ENCODE measurements at regions not wholly inside any gene's neighbourhood (a gene's known extent, or its start where the extent isn't known, plus 50 kb on each side); places are given as distances from the start of the nearest gene placed in this dataset.
A peak's percentile ranks its signal among the peaks of the same experiment; 100 is the strongest.

- Histone ChIP-seq H3K4me3 (ENCODE audit: control insufficient read depth in 1 of 7, extremely low read depth in 1 of 7, insufficient read depth in 4 of 7, low read depth in 2 of 7, low read length in 6 of 7) (no peak overlapping the region), H3K36me3 (ENCODE audit: control insufficient read depth in 4 of 4, insufficient read depth in 4 of 4, low read length in 3 of 4) (no peaks in the 10 kb centered on the region), H3K27ac (ENCODE audit: insufficient read depth in 1 of 2, low read depth in 1 of 2, low read length in 2 of 2, poor library complexity in 1 of 2, severe bottlenecking in 2 of 2) (no peak overlapping the region), H3K27me3 (replicated peaks in 2 of 5; ENCODE audit: control insufficient read depth in 4 of 5, insufficient read depth in 5 of 5, low read length in 4 of 5) (no peaks in the 10 kb centered on the region), H3K4me1 (ENCODE audit: control extremely low read depth in 1 of 4, control insufficient read depth in 4 of 4, insufficient read depth in 4 of 4, low read length in 3 of 4) (peaks cover 0 to 20% (median 3%) of the 10 kb centered on the region in 4 experiments), H3K9me3 (ENCODE audit: control extremely low read depth in 1 of 5, control insufficient read depth in 4 of 5, insufficient read depth in 2 of 5, low read depth in 1 of 5, low read length in 4 of 5) (peaks cover 0 to 10% (median 0%) of the 10 kb centered on the region in 5 experiments)
- ChIA-PET POLR2A (no interaction called here), CTCF (no interaction called here)
- WGBS (ENCODE audit: insufficient coverage): 74% methylated on average over 10 of the region's 10 CpGs
- DNase-seq: no peak
Observed at GRCh38 chr20:22905658-22906057, 129.5 kb upstream of the SSTR4 start.

DNA sequence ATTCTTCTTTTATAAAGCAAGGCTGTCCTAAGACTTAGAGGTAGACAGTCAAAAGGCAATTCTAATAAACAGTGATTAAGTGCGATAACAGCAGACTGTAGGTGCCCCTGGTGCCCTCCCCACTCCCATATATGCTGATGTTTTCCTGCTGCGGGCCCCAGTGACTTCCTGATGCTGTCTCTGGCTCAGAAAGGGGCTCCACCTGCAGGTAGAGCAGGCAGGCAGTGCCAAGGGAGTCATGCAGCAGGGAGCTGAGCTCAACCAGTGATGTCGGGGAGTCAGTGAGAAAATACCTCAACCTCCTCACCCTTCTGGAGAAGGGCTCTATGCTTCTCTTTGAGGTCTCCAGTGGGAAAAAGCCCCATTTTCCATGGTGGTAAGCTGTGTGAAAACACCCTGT is 126.7 kb upstream of the SSTR4 start:
- Histone ChIP-seq H3K4me3 (ENCODE audit: control insufficient read depth in 1 of 7, extremely low read depth in 1 of 7, insufficient read depth in 4 of 7, low read depth in 2 of 7, low read length in 6 of 7) (no peak overlapping the region), H3K9me3 (ENCODE audit: control extremely low read depth in 1 of 5, control insufficient read depth in 4 of 5, insufficient read depth in 2 of 5, low read depth in 1 of 5, low read length in 4 of 5) (no peaks in the 10 kb centered on the region), H3K4me1 (ENCODE audit: control extremely low read depth in 1 of 4, control insufficient read depth in 4 of 4, insufficient read depth in 4 of 4, low read length in 3 of 4) (peaks cover 0 to 20% (median 3%) of the 10 kb centered on the region in 4 experiments), H3K36me3 (ENCODE audit: control insufficient read depth in 4 of 4, insufficient read depth in 4 of 4, low read length in 3 of 4) (no peaks in the 10 kb centered on the region), H3K27me3 (replicated peaks in 2 of 5; ENCODE audit: control insufficient read depth in 4 of 5, insufficient read depth in 5 of 5, low read length in 4 of 5) (no peaks in the 10 kb centered on the region), H3K27ac (ENCODE audit: insufficient read depth in 1 of 2, low read depth in 1 of 2, low read length in 2 of 2, poor library complexity in 1 of 2, severe bottlenecking in 2 of 2) (no peak overlapping the region)
- WGBS (ENCODE audit: insufficient coverage): 36% methylated on average over 3 of the region's 3 CpGs
- no peak for DNase-seq
- CTCF ChIA-PET: interaction anchor here (0.9 to 2.4 kb wide), 2 partner anchors 49 to 216 kb away, joined by 3 to 6 read pairs; no protein-coding TSS in a partner anchor
- POLR2A ChIA-PET: no interaction called here

GRCh38 chr20:22908944-22909343 is 126.2 kb upstream of the SSTR4 start:
- CTCF ChIA-PET: interaction anchor here (0.9 to 2.4 kb wide), 2 partner anchors 49 to 217 kb away, joined by 3 to 6 read pairs; no protein-coding TSS in a partner anchor

GRCh38 chr20:22909436-22909835 is 125.7 kb upstream of the SSTR4 start:
- Histone ChIP-seq H3K9me3 (ENCODE audit: control extremely low read depth in 1 of 5, control insufficient read depth in 4 of 5, insufficient read depth in 2 of 5, low read depth in 1 of 5, low read length in 4 of 5) (no peaks in the 10 kb centered on the region), H3K4me3 (ENCODE audit: control insufficient read depth in 1 of 7, extremely low read depth in 1 of 7, insufficient read depth in 4 of 7, low read depth in 2 of 7, low read length in 6 of 7) (peak overlapping the region in 1 of 7 experiments; percentile 14), H3K4me1 (ENCODE audit: control extremely low read depth in 1 of 4, control insufficient read depth in 4 of 4, insufficient read depth in 4 of 4, low read length in 3 of 4) (peaks cover 0 to 20% (median 3%) of the 10 kb centered on the region in 4 experiments), H3K27me3 (replicated peaks in 2 of 5; ENCODE audit: control insufficient read depth in 4 of 5, insufficient read depth in 5 of 5, low read length in 4 of 5) (no peaks in the 10 kb centered on the region), H3K36me3 (ENCODE audit: control insufficient read depth in 4 of 4, insufficient read depth in 4 of 4, low read length in 3 of 4) (no peaks in the 10 kb centered on the region), H3K27ac (ENCODE audit: insufficient read depth in 1 of 2, low read depth in 1 of 2, low read length in 2 of 2, poor library complexity in 1 of 2, severe bottlenecking in 2 of 2) (no peak overlapping the region)
- CTCF ChIA-PET: interaction anchor here (2.4 kb wide), 1 partner anchor 217 kb away, joined by 6 read pairs; no protein-coding TSS in a partner anchor
- POLR2A ChIA-PET: interaction anchor here (0.6 kb wide), 1 partner anchor 187 kb away, joined by 4 read pairs; no protein-coding TSS in a partner anchor
- DNase-seq: no peak

More at GRCh38 chr20:22908944-22909343, 126.2 kb upstream of the SSTR4 start:
- H3K4me3 ChIP-seq (ENCODE audit: control insufficient read depth in 1 of 7, extremely low read depth in 1 of 7, insufficient read depth in 4 of 7, low read depth in 2 of 7, low read length in 6 of 7): no peak overlapping the region
- H3K36me3 ChIP-seq (ENCODE audit: control insufficient read depth in 4 of 4, insufficient read depth in 4 of 4, low read length in 3 of 4): no peaks in the 10 kb centered on the region
- DNase-seq: no peak
- H3K27ac ChIP-seq (ENCODE audit: insufficient read depth in 1 of 2, low read depth in 1 of 2, low read length in 2 of 2, poor library complexity in 1 of 2, severe bottlenecking in 2 of 2): no peak overlapping the region
- H3K27me3 ChIP-seq (replicated peaks in 2 of 5; ENCODE audit: control insufficient read depth in 4 of 5, insufficient read depth in 5 of 5, low read length in 4 of 5): no peaks in the 10 kb centered on the region
- H3K4me1 ChIP-seq (ENCODE audit: control extremely low read depth in 1 of 4, control insufficient read depth in 4 of 4, insufficient read depth in 4 of 4, low read length in 3 of 4): peaks cover 0 to 20% (median 3%) of the 10 kb centered on the region in 4 experiments
- POLR2A ChIA-PET: no interaction called here
- WGBS (ENCODE audit: insufficient coverage): 50% methylated on average over 3 of the region's 3 CpGs
- H3K9me3 ChIP-seq (ENCODE audit: control extremely low read depth in 1 of 5, control insufficient read depth in 4 of 5, insufficient read depth in 2 of 5, low read depth in 1 of 5, low read length in 4 of 5): no peaks in the 10 kb centered on the region

- no peaks in the 10 kb centered on the region for H3K9me3 ChIP-seq (ENCODE audit: control extremely low read depth in 1 of 5, control insufficient read depth in 4 of 5, insufficient read depth in 2 of 5, low read depth in 1 of 5, low read length in 4 of 5)
- peak overlapping the region in 1 of 2 experiments; percentile 45 for H3K27ac ChIP-seq (ENCODE audit: insufficient read depth in 1 of 2, low read depth in 1 of 2, low read length in 2 of 2, poor library complexity in 1 of 2, severe bottlenecking in 2 of 2)
- no peak overlapping the region for H3K4me3 ChIP-seq (ENCODE audit: control insufficient read depth in 1 of 7, extremely low read depth in 1 of 7, insufficient read depth in 4 of 7, low read depth in 2 of 7, low read length in 6 of 7)
- ChIA-PET POLR2A (no interaction called here), CTCF (interaction anchor here (0.9 to 2.4 kb wide), 2 partner anchors 218 to 431 kb away, joined by 3 to 6 read pairs; no protein-coding TSS in a partner anchor)
- peaks cover 0 to 20% (median 3%) of the 10 kb centered on the region in 4 experiments for H3K4me1 ChIP-seq (ENCODE audit: control extremely low read depth in 1 of 4, control insufficient read depth in 4 of 4, insufficient read depth in 4 of 4, low read length in 3 of 4)
- H3K27me3 ChIP-seq (replicated peaks in 2 of 5; ENCODE audit: control insufficient read depth in 4 of 5, insufficient read depth in 5 of 5, low read length in 4 of 5): no peaks in the 10 kb centered on the region
- no peaks in the 10 kb centered on the region for H3K36me3 ChIP-seq (ENCODE audit: control insufficient read depth in 4 of 4, insufficient read depth in 4 of 4, low read length in 3 of 4)
- 90% methylated on average over 5 of the region's 7 CpGs for WGBS (ENCODE audit: insufficient coverage)
- no peak for DNase-seq
Observed at GRCh38 chr20:22910287-22910852, 124.7 kb upstream of the SSTR4 start.

- ChIA-PET POLR2A (no interaction called here), CTCF (no interaction called here)
- no peak overlapping the region for H3K4me3 ChIP-seq (ENCODE audit: control insufficient read depth in 1 of 7, extremely low read depth in 1 of 7, insufficient read depth in 4 of 7, low read depth in 2 of 7, low read length in 6 of 7)
- WGBS (ENCODE audit: insufficient coverage): no CpG with 5 or more reads among the region's 2 CpGs
- DNase-seq: no peak
- H3K27me3 ChIP-seq (replicated peaks in 2 of 5; ENCODE audit: control insufficient read depth in 4 of 5, insufficient read depth in 5 of 5, low read length in 4 of 5): no peaks in the 10 kb centered on the region
- H3K9me3 ChIP-seq (ENCODE audit: control extremely low read depth in 1 of 5, control insufficient read depth in 4 of 5, insufficient read depth in 2 of 5, low read depth in 1 of 5, low read length in 4 of 5): no peaks in the 10 kb centered on the region
- no peaks in the 10 kb centered on the region for H3K36me3 ChIP-seq (ENCODE audit: control insufficient read depth in 4 of 4, insufficient read depth in 4 of 4, low read length in 3 of 4)
- peaks cover 0 to 12% (median 0%) of the 10 kb centered on the region in 4 experiments for H3K4me1 ChIP-seq (ENCODE audit: control extremely low read depth in 1 of 4, control insufficient read depth in 4 of 4, insufficient read depth in 4 of 4, low read length in 3 of 4)
- H3K27ac ChIP-seq (ENCODE audit: insufficient read depth in 1 of 2, low read depth in 1 of 2, low read length in 2 of 2, poor library complexity in 1 of 2, severe bottlenecking in 2 of 2): no peak overlapping the region
Observed at GRCh38 chr20:22914291-22914690, 120.8 kb upstream of the SSTR4 start.

DNA sequence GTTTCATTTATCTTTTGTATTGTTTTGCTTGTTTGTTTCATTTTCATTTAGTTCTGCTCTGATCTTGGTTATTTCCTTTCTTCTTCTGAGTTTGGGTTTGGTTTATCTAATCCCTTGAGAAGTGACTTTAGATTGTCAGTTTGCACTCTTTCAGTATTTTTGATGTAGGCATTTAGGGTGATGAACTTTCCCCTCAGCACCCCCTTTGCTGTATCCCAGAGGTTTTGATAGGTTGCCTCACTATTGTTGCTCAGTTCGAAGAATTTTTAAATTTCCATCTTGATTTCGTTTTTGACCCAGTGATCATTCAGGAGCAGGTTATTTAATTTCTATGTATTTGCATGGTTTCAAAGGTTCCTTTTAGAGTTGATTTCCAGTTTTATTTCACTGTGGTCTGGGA is 119.6 kb upstream of the SSTR4 start:
- Histone ChIP-seq H3K9me3 (ENCODE audit: control extremely low read depth in 1 of 5, control insufficient read depth in 4 of 5, insufficient read depth in 2 of 5, low read depth in 1 of 5, low read length in 4 of 5) (no peaks in the 10 kb centered on the region), H3K27me3 (replicated peaks in 2 of 5; ENCODE audit: control insufficient read depth in 4 of 5, insufficient read depth in 5 of 5, low read length in 4 of 5) (no peaks in the 10 kb centered on the region), H3K27ac (ENCODE audit: insufficient read depth in 1 of 2, low read depth in 1 of 2, low read length in 2 of 2, poor library complexity in 1 of 2, severe bottlenecking in 2 of 2) (no peak overlapping the region), H3K36me3 (ENCODE audit: control insufficient read depth in 4 of 4, insufficient read depth in 4 of 4, low read length in 3 of 4) (no peaks in the 10 kb centered on the region), H3K4me1 (ENCODE audit: control extremely low read depth in 1 of 4, control insufficient read depth in 4 of 4, insufficient read depth in 4 of 4, low read length in 3 of 4) (peaks cover 0 to 6% (median under 1%) of the 10 kb centered on the region in 4 experiments), H3K4me3 (ENCODE audit: control insufficient read depth in 1 of 7, extremely low read depth in 1 of 7, insufficient read depth in 4 of 7, low read depth in 2 of 7, low read length in 6 of 7) (no peak overlapping the region)
- no peak for DNase-seq
- ChIA-PET POLR2A (no interaction called here), CTCF (no interaction called here)
- WGBS (ENCODE audit: insufficient coverage): no CpG with 5 or more reads among the region's 2 CpGs

Measured in common myeloid progenitor, CD34-positive (primary cell).